GM12874 (cell line): ENCODE measurements at regions not wholly inside any gene's neighbourhood (a gene's known extent, or its start where the extent isn't known, plus 50 kb on each side); places are given as distances from the start of the nearest gene placed in this dataset.

Source experiments
- CTCF ChIP-seq: IDR thresholded peaks from 2 replicates; pipeline ENCODE4 v1.5.1; 2011; ENCODE audit warnings: low read depth, mild to moderate bottlenecking, control low read depth, low read length, moderate library complexity; ENCODE audit not compliant: insufficient read depth

GRCh38 chr12:105946493-105946901 is 192.3 kb downstream of the NUAK1 start:
- no peak for TF ChIP-seq CTCF

- no peak for TF ChIP-seq CTCF
Measured at GRCh38 chr12:105947906-105948305, 190.8 kb downstream of the NUAK1 start.

GRCh38 chr12:105948331-105948730 is 190.4 kb downstream of the NUAK1 start:
- no peak for TF ChIP-seq CTCF

- no peak for TF ChIP-seq CTCF
Measured at GRCh38 chr12:105949391-105949790, 189.4 kb downstream of the NUAK1 start.

- no peak for TF ChIP-seq CTCF
Measured at GRCh38 chr12:105951732-105952131, 187.0 kb downstream of the NUAK1 start.

GRCh38 chr12:105954951-105955931 is 183.5 kb downstream of the NUAK1 start:
- TF ChIP-seq CTCF: no peak

- TF ChIP-seq CTCF: no peak
Measured at GRCh38 chr12:105955976-105956375, 182.8 kb downstream of the NUAK1 start.
